ENCODE measurements at regions not wholly inside any gene's neighbourhood (a gene's known extent, or its start where the extent isn't known, plus 50 kb on each side); places are given as distances from the start of the nearest gene placed in this dataset.

GRCh38 chr5:67437905-67438845 is 241.6 kb upstream of the CD180 start:
- DNase-seq, result no peak

DNA sequence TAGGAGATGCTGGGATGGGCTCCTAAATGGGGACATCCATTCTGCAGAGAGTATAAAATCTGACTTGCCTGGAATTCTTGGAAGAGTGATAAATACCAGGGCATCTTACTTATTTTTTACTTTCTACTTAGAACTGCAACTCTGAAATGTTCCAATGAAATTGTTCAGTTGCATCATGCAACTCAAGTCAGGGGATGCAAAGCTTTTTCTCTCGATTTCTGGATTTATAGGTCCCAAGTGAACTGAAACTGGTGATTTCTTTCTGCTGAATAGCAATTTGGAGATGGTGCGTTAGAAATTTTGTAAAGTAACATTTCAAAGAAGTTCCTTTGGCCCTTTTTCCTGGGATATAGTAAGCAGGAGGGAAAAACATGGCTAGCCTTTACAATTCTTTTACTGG is 238.4 kb upstream of the CD180 start:
- no peak for DNase-seq

DNA sequence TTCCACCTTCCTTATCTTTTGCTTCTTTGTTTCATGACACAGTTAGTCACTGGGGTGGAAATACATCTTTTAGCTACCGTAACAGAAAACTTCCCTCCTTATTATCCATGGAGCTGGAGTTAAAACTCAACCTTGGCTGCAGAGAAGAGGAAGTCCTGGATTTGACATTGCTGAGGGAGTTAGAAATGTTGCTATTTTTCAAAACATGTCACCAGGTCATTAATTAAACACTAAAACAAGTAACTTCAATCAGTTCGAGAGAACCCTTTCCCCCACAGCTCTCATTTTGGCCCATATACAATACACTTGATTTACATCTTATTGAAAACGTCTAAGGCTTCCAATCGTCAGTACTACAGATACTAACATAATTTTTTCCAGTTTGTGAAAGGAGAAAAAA is 237.9 kb upstream of the CD180 start:
- no peak for DNase-seq

- no peak for DNase-seq
Observed at GRCh38 chr5:67432606-67433005, 236.0 kb upstream of the CD180 start.

DNA sequence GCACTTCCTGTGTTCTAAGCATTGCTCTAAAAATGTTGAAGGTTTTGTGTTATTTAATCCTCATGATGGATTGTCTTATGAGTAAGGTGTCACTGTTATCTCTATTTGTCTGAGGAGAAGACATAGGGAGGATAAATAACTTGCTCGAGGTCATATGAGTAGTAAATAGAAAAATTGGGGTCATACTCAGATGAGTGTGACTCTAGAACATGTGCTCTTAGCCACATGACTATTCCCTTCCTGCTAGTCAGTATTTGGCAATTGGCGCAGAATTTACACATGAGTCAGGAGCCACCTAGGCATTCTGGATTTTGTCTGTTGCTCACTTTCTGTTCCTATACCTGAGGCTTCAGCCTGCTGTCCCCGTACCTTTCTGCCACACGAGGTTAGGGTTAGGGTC is 234.6 kb upstream of the CD180 start:
- no peak for DNase-seq

GRCh38 chr5:67427850-67428298 is 231.3 kb upstream of the CD180 start:
- no peak for DNase-seq

DNA sequence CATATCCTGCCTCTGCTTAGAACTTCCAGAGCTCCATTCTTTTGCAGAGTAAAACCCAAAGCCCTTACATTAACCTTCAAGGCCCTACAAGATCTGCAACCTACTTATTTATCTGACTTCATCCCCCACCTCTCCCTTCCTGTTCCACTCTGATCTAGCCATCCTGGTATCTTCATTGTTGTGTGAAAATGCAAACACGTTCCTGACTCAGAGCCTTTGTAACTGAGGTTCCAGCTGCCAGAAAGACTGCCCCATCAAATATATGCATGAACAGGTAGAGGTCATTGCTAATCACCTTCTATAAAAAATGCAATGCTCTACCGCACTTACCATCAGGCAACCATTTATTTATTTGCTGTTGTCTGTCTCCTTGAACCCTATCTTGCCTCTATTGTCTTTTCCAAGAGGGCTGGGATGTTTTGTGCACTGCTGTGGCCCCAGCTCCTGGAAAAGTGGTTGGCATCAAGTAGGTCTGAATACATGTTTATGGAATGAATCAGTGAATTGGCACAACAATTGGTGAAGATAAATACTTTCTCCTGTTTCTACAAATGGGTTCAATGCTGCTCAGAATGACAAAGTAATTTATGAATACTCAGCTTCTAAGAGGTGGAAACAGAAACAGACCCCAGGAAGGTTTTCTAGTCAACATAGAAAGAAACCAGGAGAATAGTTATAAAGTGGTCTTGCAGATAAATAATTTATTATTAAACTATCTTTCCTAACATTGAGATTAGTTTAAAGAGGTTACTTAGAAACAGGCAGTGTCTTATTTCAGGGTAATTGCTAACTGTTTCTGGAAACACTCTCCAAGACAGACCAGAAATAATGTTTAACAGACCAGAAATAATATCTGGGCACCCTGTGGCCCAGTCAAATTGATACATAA is 230.6 kb upstream of the CD180 start:
- no peak for DNase-seq

DNA sequence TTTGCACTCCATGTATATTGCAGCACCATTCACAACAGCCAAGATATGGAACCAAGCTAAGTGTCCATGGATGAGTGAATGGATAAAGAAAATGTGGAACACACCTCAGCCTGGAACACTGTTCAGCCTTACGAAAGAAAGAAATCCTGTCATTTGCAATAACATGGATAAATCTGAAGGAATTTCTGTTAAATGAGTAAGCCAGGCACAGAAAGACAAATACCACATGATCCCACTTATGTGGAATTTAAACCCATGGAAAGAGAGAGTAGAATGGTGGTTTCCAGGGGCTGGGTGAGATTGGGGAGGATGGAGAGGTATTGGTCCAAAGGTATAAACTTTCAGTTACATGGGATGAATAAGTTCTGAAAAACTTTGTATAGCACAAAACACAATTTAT is 228.9 kb upstream of the CD180 start:
- DNase-seq, result no peak

GRCh38 chr5:67417839-67418238 is 221.2 kb upstream of the CD180 start:
- DNase-seq, result no peak

DNA sequence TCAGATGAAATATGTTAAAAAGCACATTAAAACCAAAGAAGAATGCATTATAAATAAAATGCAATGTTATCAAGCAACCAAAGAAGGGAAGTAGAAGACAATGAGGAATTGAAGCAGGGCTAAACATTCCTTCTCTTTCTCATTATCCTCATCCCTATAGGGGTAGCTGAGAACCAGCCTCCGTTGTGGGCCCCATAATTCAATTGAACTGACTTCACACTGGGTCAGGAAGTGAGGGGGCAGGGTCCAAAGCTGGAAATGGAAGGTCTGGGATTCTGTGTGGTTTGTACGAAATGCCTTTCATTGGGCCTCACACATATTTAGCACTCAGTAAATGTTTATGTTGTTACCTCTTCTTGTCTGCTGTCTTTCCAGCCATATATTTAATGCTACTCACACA is 220.4 kb upstream of the CD180 start:
- no peak for DNase-seq

DNA sequence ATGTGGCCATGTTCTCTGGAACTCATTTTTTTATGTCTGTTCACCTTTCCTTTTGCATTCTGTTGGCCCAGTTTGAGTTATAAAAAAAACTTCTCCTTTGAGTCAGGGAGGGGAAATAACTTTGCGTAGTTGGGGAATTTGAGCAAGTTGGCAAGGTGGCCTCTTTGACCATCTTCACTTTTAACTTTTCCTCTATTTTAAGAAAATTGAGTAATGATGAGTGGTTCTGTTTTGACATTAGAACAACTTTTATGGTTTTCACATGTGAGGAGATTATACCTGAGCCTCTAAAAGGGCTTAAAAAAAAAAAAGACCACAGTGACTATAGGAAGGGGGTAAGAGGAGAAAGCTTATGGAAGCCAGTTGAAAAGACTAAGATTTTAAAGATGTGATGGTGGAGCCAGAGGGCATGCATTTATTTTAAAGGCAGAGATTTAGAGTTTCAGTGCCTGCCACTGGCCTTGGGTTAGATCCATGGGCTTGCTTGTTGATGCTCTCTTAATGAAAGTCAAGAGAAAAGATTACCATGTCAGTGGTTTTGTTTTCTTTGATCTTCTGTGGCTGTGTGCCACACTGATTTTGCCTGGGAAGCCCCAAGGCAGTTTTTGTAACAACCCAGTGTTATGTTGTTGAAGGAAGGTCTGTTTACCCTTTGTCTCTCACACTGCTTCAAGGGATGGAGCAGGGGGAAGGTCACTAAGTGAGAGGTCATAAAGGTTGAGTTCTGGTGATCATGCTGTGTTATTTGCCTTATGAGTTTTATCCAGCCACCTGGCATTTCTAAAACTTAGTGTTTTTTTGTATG is 219.7 kb upstream of the CD180 start:
- DNase-seq, result no peak

GRCh38 chr5:67414712-67415111 is 218.1 kb upstream of the CD180 start:
- DNase-seq, result no peak

- DNase-seq, result no peak
Observed at GRCh38 chr5:67413721-67414120, 217.1 kb upstream of the CD180 start.

DNA sequence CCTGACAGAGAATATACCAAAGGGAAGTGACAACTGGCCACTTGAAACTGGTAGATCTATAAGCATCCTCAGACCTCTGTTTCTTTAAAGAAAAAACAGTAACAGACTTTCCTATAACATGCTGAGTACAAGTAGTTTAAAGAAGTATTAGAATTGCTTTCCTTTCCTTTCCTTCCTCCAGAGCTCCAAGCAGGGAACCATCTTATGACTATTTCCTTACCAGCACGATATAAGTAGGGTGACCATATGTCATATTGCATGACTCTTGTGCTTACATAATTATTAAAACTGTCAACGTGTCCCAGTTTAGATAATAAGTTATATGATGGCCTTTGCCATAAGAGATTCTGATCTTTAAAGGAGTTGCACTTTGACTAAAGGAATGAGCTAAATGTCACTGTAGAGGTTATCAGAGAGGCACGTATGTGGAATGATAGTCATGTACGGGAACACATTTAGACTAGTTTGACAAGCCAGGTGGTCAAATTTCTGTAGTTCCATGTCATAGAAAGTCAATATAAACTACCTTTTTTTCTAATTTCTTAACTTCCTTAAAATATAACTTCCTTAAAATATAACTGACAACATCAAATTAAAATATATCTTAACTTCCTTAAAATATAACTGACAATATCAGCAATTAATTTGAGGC is 212.7 kb upstream of the CD180 start:
- DNase-seq, result no peak

GRCh38 chr5:67407979-67408378 is 211.4 kb upstream of the CD180 start:
- DNase-seq, result no peak

DNA sequence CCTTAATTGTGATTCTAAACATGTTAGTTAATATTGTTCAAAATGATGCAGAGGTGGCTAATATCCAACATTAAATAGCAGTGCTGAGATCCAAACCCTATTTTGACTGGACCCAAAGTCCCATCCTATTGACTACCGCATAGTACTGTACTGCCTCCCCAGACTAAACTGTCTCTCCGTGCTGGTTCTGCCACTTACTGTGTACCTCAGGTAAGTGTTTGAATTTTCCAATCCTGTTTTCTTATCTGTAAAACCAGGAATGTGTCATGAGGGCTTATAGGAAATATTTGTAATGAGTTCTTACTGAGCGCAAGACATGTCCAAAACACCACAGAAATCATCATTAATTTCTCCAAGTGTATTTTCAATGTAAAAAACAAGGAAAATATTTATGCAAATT is 209.2 kb upstream of the CD180 start:
- DNase-seq, result no peak

DNA sequence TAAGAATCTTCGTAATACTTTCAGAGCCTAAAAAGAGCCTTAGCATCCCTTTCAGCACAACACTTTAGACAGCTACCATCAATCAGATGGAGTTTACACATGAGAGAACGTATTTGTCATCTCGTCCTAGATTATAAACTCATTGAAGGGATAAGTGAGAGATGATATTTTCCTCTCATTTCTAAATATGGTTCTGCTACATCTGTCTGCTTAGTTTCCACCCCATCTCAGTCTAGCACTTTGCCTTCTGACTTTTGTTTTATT is 208.4 kb upstream of the CD180 start:
- no peak for DNase-seq

- no peak for DNase-seq
Observed at GRCh38 chr5:67404256-67405100, 207.9 kb upstream of the CD180 start.

DNA sequence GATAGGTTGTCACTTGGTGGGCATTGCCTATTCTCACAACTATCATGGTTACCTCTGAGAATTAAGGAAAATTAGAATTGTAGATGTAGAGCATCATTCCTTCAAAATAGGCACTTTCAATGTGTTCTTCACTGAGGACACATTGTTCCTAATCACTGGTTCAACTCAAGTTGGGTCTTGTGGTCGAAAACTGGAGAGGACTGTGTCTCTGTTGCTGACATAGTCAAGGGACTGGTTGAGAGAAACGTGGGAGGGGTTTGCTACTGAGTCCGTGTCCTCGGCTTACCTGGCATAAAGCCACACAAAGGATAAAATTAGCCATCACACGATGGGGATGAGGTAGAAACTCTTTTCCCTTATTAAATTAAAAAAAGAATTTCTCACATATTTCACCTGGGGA is 205.9 kb upstream of the CD180 start:
- no peak for DNase-seq

DNA sequence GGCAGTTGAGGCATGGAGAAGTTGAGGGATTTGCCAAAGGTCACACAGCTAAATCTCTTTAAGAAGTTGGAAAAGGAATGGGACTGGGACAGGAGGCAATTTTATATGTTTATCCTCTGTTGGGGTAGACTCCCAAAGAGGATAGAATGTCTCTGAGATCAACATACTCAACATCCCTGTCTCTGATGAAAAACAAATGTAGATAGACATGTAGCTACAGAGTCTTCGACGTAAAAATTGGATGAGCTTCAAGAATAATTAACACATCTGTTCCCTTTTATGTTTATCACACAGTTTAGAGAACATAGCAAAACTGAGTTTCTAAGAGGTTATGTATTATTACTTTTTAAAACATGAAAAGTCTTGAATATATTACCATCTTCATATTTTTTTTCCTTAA is 204.6 kb upstream of the CD180 start:
- peak; percentile 65 for DNase-seq

- DNase-seq, result peak; percentile 65
Observed at GRCh38 chr5:67400752-67401151, 204.2 kb upstream of the CD180 start.
